Stimulated activated naive CD4-positive, alpha-beta T cell (primary cell): ENCODE measurements at regions not wholly inside any gene's neighbourhood (a gene's known extent, or its start where the extent isn't known, plus 50 kb on each side); places are given as distances from the start of the nearest gene placed in this dataset.
"Not testable (repeated sequence)": the region's sequence is repeated elsewhere in the genome, so short reads cannot be mapped to it uniquely, and the experiment has no call there.

Experiments
- DNase-seq, 6 experiments: peaks; one replicate each; lab custom pipeline; 2025; lab: John Stamatoyannopoulos, UW

DNA sequence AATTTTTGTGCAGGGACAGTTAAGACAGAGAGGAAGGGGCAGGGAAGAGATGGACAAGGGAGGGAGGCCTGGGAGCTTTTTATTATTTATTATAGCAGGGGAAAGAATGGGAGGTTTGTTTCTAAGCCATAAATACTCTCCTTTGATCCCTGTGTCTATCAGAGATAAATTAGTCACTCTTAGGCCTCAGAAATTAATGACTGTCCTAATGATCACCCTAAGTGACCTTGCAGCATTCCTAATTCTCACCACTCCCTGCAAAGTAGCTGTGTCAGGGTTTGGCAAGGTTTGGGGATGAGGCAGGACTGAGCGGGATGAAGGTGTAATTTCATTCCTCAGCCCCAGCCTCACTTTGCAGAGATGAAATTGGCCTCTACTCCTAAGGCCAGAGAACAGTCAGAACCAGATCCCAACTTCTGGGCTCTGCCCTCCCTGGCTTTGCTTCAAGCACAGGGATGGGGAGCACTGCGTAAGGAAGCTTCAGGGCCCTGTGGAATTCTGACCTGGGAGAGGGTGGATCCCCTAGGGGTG, 95.0 kb downstream of the TMEM17 start:
- DNase-seq: no peak

DNA sequence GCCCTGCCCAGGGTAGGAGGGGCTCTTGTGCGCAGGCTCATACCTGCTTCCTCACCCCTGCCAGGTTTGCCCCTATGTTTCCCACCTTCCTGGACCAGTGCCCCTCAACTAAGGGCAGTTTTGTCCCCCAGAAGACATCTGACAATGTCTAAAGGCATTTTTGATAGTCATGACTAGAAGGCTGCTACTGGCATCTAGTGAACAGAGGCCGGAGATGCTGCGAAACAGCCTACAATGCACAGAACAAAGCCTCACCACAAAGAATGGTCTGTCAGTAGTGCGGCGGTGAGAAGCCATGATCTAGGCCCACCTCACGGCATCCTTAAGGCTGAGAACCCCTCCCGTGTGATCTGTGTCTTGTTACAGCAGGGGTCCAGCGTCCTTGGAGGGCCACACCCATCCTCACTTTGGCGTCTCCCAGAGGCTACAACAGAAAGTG, 96.0 kb downstream of the TMEM17 start:
- no peak for DNase-seq

- DNase-seq: no peak
These were observed 96.6 kb downstream of the TMEM17 start for GRCh38 chr2:62409442-62409841.

- DNase-seq: no peak
These were observed 97.7 kb downstream of the TMEM17 start for GRCh38 chr2:62408241-62408677.

GRCh38 chr2:62407838-62408237, 98.2 kb downstream of the TMEM17 start:
- no peak for DNase-seq

DNA sequence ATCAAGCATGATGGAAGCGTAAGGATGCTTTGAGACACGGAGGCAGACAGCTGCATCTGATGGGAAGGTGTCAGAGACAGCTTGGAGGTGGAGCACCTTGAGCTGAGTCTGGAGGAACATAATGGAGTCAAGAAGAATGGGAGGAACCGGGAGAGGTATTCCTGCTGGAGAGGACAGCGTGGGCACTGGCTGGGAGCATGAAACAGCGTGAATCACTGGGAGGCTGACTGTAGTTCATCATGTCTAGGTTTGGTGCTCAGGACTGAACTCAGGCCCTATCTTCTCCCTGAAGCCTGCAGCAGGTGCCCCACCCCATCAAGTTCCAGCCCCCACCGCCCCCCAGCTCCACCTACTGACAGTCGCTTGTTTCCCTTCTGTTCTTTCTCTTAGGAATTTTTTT, 98.6 kb downstream of the TMEM17 start:
- no peak for DNase-seq

- no peak for DNase-seq
These were observed 99.4 kb downstream of the TMEM17 start for GRCh38 chr2:62406573-62407043.

- DNase-seq: no peak
These were observed 101.1 kb downstream of the TMEM17 start for GRCh38 chr2:62404913-62405312.

GRCh38 chr2:62402156-62402555, 103.8 kb downstream of the TMEM17 start:
- DNase-seq: no peak

DNA sequence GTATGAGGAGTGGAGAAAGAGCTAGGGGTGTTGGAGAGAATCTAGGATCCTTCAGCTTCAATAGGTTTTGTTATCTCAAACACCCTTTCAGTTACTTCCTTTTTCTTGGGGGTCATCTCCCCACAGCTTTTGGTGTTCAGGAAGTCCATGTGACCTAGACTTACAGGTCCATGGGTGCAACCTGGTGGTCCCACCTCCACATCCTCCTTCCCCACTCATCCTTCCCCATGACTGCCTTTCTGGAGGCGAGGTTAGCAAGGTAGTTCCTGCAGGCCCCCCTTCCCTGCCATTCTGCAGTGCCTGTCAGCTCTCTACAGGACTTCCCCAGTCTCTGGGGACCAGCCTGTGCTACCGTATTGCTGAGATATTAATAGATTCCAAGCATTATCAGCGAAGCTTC, 107.6 kb downstream of the TMEM17 start:
- DNase-seq: no peak

- no peak for DNase-seq
These were observed 109.1 kb downstream of the TMEM17 start for GRCh38 chr2:62396880-62397279.

GRCh38 chr2:62393293-62393692, 112.7 kb downstream of the TMEM17 start:
- no peak for DNase-seq

DNA sequence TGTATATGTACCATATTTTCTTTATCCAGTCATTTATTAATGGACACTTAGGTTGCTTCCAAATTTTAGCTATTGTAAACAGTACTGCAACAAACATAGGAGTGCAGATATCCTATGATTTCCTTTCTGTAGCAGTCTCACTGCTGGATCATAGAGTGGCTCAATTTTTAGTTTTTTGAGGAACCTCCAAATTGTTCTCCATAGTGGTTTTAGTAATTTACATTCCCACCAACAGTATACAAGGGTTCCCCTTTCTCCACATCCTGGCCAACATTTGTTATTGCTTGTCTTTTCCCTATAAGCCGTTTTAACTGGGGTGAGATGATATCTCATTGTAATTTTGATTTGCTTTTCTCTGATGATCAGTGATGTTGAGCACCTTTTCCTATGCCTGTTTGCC, 114.3 kb downstream of the TMEM17 start:
- DNase-seq: no peak

- DNase-seq: not testable (repeated sequence)
These were observed 119.6 kb downstream of the TMEM17 start for GRCh38 chr2:62386378-62386777.

DNA sequence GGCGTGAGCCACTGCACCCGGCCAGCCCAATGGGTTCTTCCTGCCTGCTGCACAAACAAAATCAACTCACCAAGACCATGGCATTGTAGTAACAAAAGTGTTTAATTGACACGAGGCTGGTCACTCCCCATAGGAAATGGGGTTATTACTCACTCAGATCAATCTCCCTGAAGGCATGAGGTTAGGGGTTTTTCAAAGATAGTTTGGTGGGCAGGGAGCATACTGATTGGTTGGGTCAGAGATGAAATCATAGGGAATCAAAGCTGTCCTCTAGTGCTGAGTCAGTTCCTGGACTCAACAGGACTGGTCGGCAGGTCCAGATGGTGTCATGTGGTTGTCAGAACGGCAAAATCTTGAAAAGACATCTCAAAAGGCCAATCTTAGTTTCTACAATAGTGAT, 122.1 kb downstream of the TMEM17 start:
- DNase-seq: no peak

DNA sequence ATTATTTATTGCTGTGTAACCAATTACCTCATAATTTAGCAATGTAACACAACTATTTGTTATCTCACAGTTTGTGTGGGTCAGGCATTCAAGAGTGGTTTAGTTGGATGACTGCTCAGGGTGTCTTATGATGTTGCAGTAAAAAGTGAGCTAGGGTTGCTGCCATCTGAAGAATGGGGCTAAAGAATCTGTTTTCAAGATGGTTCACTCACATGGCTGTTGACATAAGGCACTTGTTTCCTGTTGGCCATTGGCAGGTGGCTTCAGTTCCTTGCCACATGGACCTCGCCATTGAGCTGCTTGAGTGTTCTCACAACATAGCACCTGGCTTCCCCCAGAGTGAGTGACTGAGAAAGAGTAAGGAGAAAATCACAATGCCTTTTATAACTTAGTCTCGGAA, 123.2 kb downstream of the TMEM17 start:
- no peak for DNase-seq

- DNase-seq: no peak
These were observed 123.9 kb downstream of the TMEM17 start for GRCh38 chr2:62382122-62382521.

- no peak for DNase-seq
These were observed 124.3 kb downstream of the TMEM17 start for GRCh38 chr2:62381656-62382055.

DNA sequence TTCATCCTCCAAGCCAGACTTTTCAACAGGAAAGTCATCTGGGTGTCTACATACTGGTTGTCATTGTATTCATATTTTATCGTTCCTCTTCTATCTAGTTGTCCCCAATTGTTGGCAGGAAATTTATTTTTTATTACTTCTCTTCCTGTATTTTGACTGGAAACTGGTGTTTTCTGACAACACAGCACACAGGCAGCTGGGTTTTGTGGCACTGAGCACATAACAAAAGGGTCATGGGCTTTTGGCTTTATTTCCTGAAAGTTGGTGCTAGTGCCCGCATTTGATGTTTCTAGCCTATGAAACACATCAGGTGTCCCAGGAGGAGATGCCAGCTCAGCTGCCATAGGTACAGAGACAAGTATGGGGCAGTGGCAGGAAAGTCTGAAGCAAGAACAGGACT, 126.4 kb downstream of the TMEM17 start:
- no peak for DNase-seq

GRCh38 chr2:62375113-62375420, 130.9 kb downstream of the TMEM17 start:
- DNase-seq: no peak

DNA sequence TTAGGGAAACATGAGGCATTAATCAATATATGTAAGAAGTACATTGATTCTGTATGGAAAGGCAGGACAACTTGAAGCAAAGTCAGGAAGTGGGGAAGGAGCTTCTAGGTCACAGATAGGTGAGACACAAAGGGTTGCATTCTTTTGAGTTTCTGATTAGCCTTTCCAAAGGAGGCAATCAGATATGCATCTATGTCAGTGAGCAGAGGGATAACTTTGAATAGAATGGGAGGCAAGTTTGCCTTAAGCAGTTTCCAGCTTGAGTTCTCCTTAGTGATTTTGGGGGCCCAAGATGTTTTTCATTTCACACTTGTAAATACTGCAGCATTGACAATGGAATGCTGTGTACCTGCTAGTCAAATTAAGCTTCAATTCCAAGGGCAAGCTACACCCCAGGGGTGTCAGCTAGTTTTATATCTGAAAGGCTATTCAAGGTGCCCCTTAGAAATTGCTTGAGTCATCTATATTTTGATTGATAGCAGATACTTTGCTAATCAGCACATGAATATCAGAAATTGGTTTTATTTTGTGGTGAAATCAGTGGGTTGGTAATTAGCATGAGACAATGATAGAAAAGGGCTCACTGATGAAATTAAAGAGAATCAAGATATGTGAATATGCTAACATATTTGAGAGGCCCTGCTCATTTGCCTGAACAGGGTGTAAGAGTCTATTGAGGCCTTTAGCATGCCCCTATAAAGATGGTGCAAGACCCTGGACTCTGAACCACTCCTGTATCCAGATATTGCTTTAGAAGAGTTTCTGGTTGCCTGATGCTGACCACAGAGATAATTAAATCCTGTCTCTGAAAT, 131.5 kb downstream of the TMEM17 start:
- no peak for DNase-seq

- DNase-seq: no peak
These were observed 133.2 kb downstream of the TMEM17 start for GRCh38 chr2:62372824-62373223.

DNA sequence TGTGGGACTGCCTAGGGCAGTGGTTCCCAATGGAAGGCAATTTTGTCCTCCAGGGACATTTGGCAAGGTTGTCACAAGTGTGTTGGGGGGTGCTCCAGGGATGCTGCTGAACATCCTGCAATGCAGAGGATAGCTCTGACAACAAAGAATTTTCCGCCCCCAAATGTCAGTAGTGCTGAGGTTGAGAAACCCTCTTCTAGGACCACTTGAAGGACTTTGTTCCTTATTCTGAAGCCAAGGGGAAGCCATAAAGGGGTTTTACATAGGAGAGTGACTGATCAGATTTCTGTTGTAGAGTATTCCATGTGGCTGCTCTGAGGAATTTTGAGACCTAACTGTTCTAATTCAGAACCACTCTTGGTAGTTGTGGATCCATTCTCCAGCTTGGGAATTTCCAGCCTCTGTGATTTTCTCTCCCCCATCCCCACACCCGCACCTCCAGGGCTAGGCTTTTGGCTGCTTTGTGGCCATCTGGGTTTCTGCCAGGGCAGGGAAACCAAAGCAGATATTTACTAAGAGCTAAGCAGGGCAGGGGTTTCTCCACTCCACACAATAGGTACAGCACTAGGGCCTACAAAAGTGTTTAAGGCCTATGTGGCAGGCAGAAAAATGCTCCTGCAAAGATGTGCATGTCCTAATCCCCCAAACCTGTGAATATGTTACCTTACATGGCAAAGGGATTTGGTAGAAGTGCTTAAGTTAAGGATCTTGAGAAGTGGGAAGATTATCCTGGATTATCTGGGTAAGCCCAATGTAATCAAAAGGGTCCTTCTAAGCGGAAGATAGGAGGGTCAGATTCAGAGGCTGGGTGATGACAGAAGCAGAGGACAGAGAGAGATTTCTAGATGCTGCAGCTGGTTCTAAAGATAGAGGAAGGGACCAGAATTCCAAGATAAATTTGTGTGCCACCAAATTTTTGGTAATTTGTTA, 135.4 kb downstream of the TMEM17 start:
- DNase-seq: no peak
